Smooth muscle cell (in vitro differentiated cells): ENCODE measurements at regions not wholly inside any gene's neighbourhood (a gene's known extent, or its start where the extent isn't known, plus 50 kb on each side); places are given as distances from the start of the nearest gene placed in this dataset.
"Not testable (repeated sequence)": the region's sequence is repeated elsewhere in the genome, so short reads cannot be mapped to it uniquely, and the experiment has no call there.

ENCODE experiments used
- DNase-seq: peaks from one replicate; lab custom pipeline; 2025; ENCODE audit not compliant: unreplicated experiment; lab: John Stamatoyannopoulos, UW
- H2AFZ ChIP-seq: fragments of 200-600 bp; sonication (generic); 2 replicates; pipeline ENCODE4 v1.6.0; 2016; ENCODE audit warnings: antibody characterized with exemption, low read depth, mild to moderate bottlenecking
- H3F3A ChIP-seq: fragments of 200-600 bp; sonication (generic); 2 replicates; pipeline ENCODE4 v1.6.0; 2017; ENCODE audit warnings: antibody characterized with exemption, low read depth
- H3K27ac ChIP-seq: fragments of 200-600 bp; sonication (generic); 2 replicates; pipeline ENCODE4 v1.5.1; 2016; ENCODE audit warnings: low read depth, mild to moderate bottlenecking
- H3K27me3 ChIP-seq: fragments of 200-600 bp; sonication (generic); 2 replicates; pipeline ENCODE4 v1.6.1; 2016; ENCODE audit warnings: low read depth, mild to moderate bottlenecking
- H3K36me3 ChIP-seq: fragments of 200-600 bp; sonication (generic); 2 replicates; pipeline ENCODE4 v1.5.1; 2016; ENCODE audit warnings: low read depth
- H3K4me1 ChIP-seq: fragments of 200-600 bp; sonication (generic); 2 replicates; pipeline ENCODE4 v1.5.1; 2016; ENCODE audit warnings: low read depth
- H3K4me2 ChIP-seq: fragments of 200-600 bp; sonication (generic); 2 replicates; pipeline ENCODE4 v1.6.0; 2016; ENCODE audit warnings: mild to moderate bottlenecking
- H3K4me3 ChIP-seq: fragments of 200-600 bp; sonication (generic); 2 replicates; pipeline ENCODE4 v1.5.1; 2016; ENCODE audit warnings: mild to moderate bottlenecking
- H3K79me2 ChIP-seq: fragments of 200-600 bp; sonication (generic); 2 replicates; pipeline ENCODE4 v1.6.0; 2016; ENCODE audit warnings: low read depth, mild to moderate bottlenecking
- H3K9ac ChIP-seq: fragments of 200-600 bp; sonication (generic); 2 replicates; pipeline ENCODE4 v1.6.0; 2016; ENCODE audit warnings: low read depth
- H3K9me3 ChIP-seq: fragments of 200-600 bp; sonication (generic); replicated peaks from 2 replicates; pipeline ENCODE4 v1.5.1; 2016; ENCODE audit warnings: low read depth
- H4K20me1 ChIP-seq: fragments of 200-600 bp; sonication (generic); 2 replicates; pipeline ENCODE4 v1.6.0; 2016; ENCODE audit warnings: low read depth
- WGBS: methylation state at CpG from one replicate; pipeline ENCODE4 v1.1.7; 2016; ENCODE audit warnings: low lambda C conversion rate; 5-methylcytosine and 5-hydroxymethylcytosine counted together
- TF ChIP-seq, protein P1 (sequence below): fragments of 200-600 bp; sonication (generic); IDR thresholded peaks from 2 replicates; pipeline ENCODE4 v1.5.1; 2017; ENCODE audit warnings: borderline replicate concordance, mild to moderate bottlenecking, antibody characterized with exemption; ENCODE audit not compliant: insufficient read depth, poor library complexity, severe bottlenecking

DNA sequence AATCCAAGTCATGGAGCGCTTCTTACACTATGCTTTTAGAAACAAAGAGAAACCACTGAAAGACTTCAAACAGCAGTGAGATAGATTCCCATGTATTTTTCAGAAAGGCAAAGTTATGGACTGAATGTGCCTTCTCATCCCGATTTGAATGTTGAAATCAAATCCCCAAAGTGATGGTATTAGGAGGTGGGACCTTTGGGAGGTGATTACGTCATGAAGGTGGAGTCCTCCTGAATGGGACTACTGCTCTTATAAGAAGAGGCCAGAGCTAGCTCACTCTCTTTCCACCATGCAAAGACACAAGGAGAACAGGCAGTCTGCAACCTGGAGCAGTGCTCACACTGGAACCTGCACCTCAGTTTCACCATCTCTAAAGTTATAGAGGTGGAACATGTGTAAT, 1279.8 kb downstream of the GATA3 start:
- H3K36me3 ChIP-seq, result no peaks in the 10 kb centered on the region
- H4K20me1 ChIP-seq, result no peaks in the 10 kb centered on the region
- no peak overlapping the region for H3K4me2 ChIP-seq
- no peaks in the 10 kb centered on the region for H3K4me1 ChIP-seq
- H3K9me3 ChIP-seq, result no peaks in the 10 kb centered on the region
- H3K27me3 ChIP-seq, result peaks cover 11% of the 10 kb centered on the region
- 94% methylated on average over 3 of the region's 3 CpGs for WGBS
- DNase-seq, result no peak
- H3F3A ChIP-seq, result no peaks in the 10 kb centered on the region
- no peak overlapping the region for H2AFZ ChIP-seq
- no peaks in the 10 kb centered on the region for H3K79me2 ChIP-seq
- TF ChIP-seq, protein P1, sequence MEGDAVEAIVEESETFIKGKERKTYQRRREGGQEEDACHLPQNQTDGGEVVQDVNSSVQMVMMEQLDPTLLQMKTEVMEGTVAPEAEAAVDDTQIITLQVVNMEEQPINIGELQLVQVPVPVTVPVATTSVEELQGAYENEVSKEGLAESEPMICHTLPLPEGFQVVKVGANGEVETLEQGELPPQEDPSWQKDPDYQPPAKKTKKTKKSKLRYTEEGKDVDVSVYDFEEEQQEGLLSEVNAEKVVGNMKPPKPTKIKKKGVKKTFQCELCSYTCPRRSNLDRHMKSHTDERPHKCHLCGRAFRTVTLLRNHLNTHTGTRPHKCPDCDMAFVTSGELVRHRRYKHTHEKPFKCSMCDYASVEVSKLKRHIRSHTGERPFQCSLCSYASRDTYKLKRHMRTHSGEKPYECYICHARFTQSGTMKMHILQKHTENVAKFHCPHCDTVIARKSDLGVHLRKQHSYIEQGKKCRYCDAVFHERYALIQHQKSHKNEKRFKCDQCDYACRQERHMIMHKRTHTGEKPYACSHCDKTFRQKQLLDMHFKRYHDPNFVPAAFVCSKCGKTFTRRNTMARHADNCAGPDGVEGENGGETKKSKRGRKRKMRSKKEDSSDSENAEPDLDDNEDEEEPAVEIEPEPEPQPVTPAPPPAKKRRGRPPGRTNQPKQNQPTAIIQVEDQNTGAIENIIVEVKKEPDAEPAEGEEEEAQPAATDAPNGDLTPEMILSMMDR, result no peak
- no peak overlapping the region for H3K4me3 ChIP-seq
- no peak overlapping the region for H3K27ac ChIP-seq
- no peak overlapping the region for H3K9ac ChIP-seq

GRCh38 chr10:9339716-9340115, 1285.2 kb downstream of the GATA3 start:
- DNase-seq, result no peak
- WGBS, result 5% methylated on average over 1 of the region's 1 CpG
- H3K4me1 ChIP-seq, result peaks cover 9% of the 10 kb centered on the region
- peak overlapping the region; percentile 25 for H3K4me2 ChIP-seq
- no peak overlapping the region for H3K4me3 ChIP-seq
- TF ChIP-seq, protein P1, result no peak
- no peak overlapping the region for H3K9ac ChIP-seq
- no peaks in the 10 kb centered on the region for H4K20me1 ChIP-seq
- no peaks in the 10 kb centered on the region for H3K79me2 ChIP-seq
- no peaks in the 10 kb centered on the region for H3K9me3 ChIP-seq
- H2AFZ ChIP-seq, result no peak overlapping the region
- H3K27me3 ChIP-seq, result no peaks in the 10 kb centered on the region
- no peaks in the 10 kb centered on the region for H3F3A ChIP-seq
- no peak overlapping the region for H3K27ac ChIP-seq
- H3K36me3 ChIP-seq, result no peaks in the 10 kb centered on the region

DNA sequence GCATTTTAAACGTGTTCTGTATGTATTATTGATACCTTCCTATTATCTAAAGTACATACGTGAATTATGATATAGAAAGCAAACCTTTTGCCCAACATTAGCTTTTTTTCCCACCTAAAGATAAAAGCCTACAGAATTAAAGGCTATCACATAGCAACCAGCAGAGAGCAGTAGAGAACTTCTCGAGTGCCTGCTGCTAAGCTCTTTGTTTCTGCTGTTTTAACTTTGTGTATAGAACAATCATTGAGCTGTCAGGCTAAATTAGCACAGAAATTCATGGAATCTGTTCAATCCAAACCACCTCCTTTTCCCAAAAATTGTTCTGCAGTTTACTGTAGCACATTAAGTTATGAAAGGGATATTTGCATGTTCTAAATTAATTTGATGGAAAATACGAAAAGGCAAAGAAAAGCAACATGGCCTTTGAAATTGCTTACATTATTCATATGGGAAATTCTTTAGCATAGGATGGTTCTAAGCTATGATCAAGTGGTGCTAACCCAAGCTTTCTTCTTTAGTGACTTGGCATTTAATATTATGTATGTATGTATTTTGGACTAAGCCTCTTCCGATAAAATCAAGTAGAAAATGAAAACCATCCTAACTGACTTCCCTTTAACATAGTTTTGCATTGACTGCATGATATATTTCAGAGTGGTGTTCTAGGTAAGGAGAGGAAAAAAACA, 1288.5 kb downstream of the GATA3 start:
- Histone ChIP-seq H3K9ac (no peak overlapping the region), H3F3A (no peaks in the 10 kb centered on the region), H3K79me2 (no peaks in the 10 kb centered on the region), H3K9me3 (no peaks in the 10 kb centered on the region), H3K4me1 (peaks cover 9% of the 10 kb centered on the region), H3K4me3 (no peak overlapping the region), H2AFZ (peak overlapping the region; percentile 32), H3K27me3 (no peaks in the 10 kb centered on the region), H4K20me1 (no peaks in the 10 kb centered on the region), H3K27ac (no peak overlapping the region), H3K36me3 (no peaks in the 10 kb centered on the region), H3K4me2 (no peak overlapping the region)
- TF ChIP-seq, protein P1, result peak; percentile 82
- WGBS, result 43% methylated on average over 5 of the region's 5 CpGs
- no peak for DNase-seq

DNA sequence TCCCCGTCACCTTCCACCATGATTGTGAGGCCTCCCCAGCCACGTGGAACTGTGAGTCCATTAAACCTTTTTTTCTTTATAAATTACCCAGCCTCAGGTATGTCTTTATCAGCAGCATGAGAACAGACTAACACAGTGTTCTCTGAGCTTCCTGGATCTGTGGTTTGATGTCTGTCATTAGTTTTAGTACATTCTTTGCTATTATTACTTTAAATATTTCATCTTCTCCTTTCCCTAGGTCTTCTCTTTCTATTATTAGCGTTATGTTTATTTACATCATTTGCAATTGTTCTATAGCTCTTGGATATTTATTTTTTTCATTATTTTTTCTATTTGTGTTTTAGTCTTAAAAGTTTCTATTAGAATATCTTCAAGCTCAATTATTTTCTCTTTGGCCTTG, 1293.4 kb downstream of the GATA3 start:
- H4K20me1 ChIP-seq, H3K27me3 ChIP-seq, DNase-seq, H3K4me3 ChIP-seq, H3K9me3 ChIP-seq, H2AFZ ChIP-seq, H3K79me2 ChIP-seq, H3K4me1 ChIP-seq, H3K27ac ChIP-seq, H3K4me2 ChIP-seq, H3K9ac ChIP-seq, H3F3A ChIP-seq, H3K36me3 ChIP-seq: not testable (repeated sequence)
- 87% methylated on average over 3 of the region's 3 CpGs for WGBS
